ENCODE measurements at regions not wholly inside any gene's neighbourhood (a gene's known extent, or its start where the extent isn't known, plus 50 kb on each side); places are given as distances from the start of the nearest gene placed in this dataset.

GRCh38 chr21:17231124-17231523 is 281.7 kb upstream of the CXADR start:
- no peak for TF ChIP-seq EZH2 (IDR thresholded peaks at IDR 0.05)
- no peak for TF ChIP-seq POLR2AphosphoS5 (IDR thresholded peaks at IDR 0.05; ENCODE audit: borderline replicate concordance, low read depth, low read length)

Data from SK-N-MC (cell line).